Astrocyte of the spinal cord (primary cell): ENCODE measurements at regions not wholly inside any gene's neighbourhood (a gene's known extent, or its start where the extent isn't known, plus 50 kb on each side); places are given as distances from the start of the nearest gene placed in this dataset.

Experiments
- DNase-seq: peaks from one replicate; pipeline ENCODE4 v3.0.0; 2011; ENCODE audit warnings: low read depth, low spot score
- H3K4me3 ChIP-seq: 2 replicates; pipeline ENCODE4 v1.5.1; 2011; ENCODE audit warnings: low read depth, mild to moderate bottlenecking, low read length, moderate library complexity
- in situ Hi-C: cut with HindIII; loops from 2 replicates; pipeline ENCODE4 v1.10.0; 2017; ENCODE audit warnings: low sequenced_read_pairs
- TF ChIP-seq, protein P1 (sequence below): IDR thresholded peaks from 2 replicates; pipeline ENCODE4 v1.5.1; 2012; ENCODE audit warnings: low read depth, mild to moderate bottlenecking, low read length, inconsistent platforms

DNA sequence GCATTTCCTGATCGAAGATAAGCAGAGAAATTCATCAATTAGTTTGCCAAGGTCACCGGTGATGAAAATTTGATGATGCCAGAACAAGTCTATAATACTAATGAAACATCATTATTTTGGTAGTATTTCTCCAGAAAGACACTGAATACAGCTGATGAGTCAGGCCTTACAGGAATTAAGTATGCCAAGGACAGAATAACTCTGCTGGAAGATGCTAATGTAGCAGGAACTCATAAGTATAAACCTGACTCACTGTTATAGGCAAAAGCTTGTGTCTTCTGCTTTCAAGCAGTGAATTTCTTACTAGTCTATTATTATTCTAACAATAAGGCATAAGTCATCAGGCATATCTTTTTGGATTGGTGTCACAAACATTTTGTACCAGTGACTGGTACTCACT is 1825.1 kb upstream of the IGFBP7 start:
- DNase-seq, result no peak
- TF ChIP-seq, protein P1, sequence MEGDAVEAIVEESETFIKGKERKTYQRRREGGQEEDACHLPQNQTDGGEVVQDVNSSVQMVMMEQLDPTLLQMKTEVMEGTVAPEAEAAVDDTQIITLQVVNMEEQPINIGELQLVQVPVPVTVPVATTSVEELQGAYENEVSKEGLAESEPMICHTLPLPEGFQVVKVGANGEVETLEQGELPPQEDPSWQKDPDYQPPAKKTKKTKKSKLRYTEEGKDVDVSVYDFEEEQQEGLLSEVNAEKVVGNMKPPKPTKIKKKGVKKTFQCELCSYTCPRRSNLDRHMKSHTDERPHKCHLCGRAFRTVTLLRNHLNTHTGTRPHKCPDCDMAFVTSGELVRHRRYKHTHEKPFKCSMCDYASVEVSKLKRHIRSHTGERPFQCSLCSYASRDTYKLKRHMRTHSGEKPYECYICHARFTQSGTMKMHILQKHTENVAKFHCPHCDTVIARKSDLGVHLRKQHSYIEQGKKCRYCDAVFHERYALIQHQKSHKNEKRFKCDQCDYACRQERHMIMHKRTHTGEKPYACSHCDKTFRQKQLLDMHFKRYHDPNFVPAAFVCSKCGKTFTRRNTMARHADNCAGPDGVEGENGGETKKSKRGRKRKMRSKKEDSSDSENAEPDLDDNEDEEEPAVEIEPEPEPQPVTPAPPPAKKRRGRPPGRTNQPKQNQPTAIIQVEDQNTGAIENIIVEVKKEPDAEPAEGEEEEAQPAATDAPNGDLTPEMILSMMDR, result no peak
- in situ Hi-C loops, result no loop called here
- no peak overlapping the region for H3K4me3 ChIP-seq

DNA sequence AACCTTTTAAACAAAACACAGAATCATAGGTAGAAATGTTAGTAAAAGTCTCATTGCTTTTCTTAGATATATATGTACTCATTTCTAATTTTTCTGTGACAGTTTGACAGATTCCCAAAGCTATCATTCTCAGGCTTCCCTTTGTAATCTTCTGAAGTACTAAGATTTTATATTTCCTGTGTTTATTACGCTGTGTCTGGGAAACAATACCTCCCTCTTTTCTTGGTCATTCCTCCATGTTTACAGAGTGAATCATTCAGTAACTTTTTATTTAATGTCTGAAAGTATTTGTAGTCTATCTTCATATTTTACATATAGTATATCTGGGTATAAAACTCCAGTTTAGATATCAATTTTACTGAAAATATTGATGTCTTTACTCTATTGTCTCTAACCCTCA is 1826.3 kb upstream of the IGFBP7 start:
- no peak for DNase-seq
- H3K4me3 ChIP-seq, result no peak overlapping the region
- in situ Hi-C loops, result no loop called here
- TF ChIP-seq, protein P1, result no peak

DNA sequence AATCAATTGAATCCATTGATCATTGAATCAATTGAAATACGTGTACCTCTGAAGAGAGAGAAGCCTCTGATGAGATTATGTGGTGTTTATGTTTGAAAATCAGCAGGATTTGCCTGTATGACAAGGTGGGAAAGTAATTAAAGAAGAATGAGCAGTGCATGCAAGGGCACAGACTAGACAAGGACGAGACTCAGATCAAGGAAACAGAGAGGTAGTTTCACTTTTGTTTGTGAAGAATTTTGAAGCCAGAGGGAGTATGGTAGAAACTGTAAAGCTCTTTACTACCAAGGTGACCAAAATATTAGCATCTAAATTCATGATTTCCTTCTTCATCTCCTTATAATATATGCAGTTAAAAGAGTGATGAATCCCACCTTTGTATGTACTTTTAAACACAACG is 1830.0 kb upstream of the IGFBP7 start:
- in situ Hi-C loops, result no loop called here
- DNase-seq, result no peak
- TF ChIP-seq, protein P1, result no peak
- H3K4me3 ChIP-seq, result no peak overlapping the region

DNA sequence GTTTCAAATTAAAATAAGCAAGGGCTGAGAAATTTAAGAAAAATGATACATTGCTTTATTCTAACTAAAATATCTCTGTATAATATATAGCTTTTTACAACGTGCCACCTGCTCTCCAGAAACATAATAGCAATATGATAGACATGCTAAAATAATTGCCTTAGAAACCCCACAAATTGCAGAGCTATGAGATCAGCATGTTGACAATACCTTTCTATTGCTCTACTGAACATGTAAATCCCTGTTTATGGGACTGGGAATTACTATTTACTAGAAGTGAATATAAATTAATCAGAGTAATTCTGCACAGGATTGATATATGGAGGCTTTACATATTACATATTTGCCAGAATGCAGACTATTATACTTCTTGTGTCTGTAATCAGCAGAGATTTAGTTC is 1831.1 kb upstream of the IGFBP7 start:
- in situ Hi-C loops, result no loop called here
- no peak overlapping the region for H3K4me3 ChIP-seq
- TF ChIP-seq, protein P1, result no peak
- no peak for DNase-seq

DNA sequence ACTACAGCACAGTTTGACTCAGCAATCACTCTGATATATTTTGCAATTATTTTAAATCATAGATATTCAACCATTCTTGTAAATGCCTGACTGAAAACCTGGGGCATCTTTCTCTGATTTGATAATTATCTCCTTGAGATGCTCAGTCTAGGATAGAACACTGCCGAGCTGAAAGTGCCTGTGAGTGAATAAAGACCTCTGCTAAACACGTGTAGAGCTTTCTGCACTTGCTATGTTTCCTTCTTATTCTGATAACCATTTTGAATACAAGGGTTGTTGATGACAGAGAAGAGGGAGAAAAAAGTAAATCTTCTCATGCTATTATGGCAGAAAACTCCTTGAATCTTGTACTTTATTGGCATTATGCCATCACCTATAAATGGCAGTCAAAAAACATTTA is 1843.4 kb upstream of the IGFBP7 start:
- TF ChIP-seq, protein P1, result no peak
- in situ Hi-C loops, result no loop called here
- no peak for DNase-seq
- no peak overlapping the region for H3K4me3 ChIP-seq

DNA sequence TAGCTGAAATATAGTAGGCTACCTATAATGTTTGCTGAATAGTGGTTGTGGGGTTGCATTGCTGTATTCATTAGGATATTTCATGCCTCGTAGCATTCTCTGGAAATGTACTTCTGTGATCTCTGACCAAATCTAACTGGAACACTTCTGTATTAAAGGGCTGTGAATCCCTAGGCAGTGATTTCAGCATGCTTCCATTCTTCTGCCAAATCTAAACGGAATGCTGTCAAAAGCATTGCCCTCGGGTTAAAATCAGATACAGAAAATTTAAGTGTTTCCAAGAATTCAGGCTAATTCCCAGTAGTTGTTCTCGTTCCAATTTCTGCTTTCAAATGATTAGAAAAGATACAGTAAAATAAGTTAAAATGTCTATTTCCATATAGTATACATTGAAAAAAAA is 1847.5 kb upstream of the IGFBP7 start:
- in situ Hi-C loops, result no loop called here
- no peak overlapping the region for H3K4me3 ChIP-seq
- TF ChIP-seq, protein P1, result no peak
- DNase-seq, result no peak

DNA sequence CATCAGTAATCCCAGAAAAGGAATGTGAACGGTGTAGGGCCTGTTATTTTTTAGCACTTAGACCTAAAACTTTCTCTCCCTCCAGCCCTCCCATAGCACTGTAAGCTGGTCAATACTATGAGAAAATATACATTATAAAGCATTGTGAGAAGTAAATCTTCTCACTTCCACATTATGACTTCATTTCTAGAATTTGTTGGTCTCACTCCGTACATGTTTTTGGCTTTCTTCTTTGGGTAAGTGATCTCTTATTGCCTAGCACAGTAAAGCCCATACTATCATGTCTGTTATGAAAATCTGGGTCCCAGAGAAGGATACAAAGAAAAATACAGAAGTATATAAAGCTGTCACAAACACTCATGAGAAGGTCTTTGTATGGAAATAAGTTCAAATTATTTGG is 1851.1 kb upstream of the IGFBP7 start:
- H3K4me3 ChIP-seq, result no peak overlapping the region
- in situ Hi-C loops, result no loop called here
- TF ChIP-seq, protein P1, result no peak
- DNase-seq, result no peak
